GM23248 (cell line): ENCODE measurements at regions not wholly inside any gene's neighbourhood (a gene's known extent, or its start where the extent isn't known, plus 50 kb on each side); places are given as distances from the start of the nearest gene placed in this dataset.

Experiments
- EZH2 ChIP-seq: fragments of 200-600 bp; sonication (generic); IDR thresholded peaks from 2 replicates; pipeline ENCODE4 v1.6.1; 2018; ENCODE audit warnings: antibody characterized with exemption, mild to moderate bottlenecking; ENCODE audit not compliant: insufficient read depth, poor library complexity, severe bottlenecking
- EZH2phosphoT487 ChIP-seq: fragments of 200-600 bp; sonication (generic); IDR thresholded peaks from 2 replicates; pipeline ENCODE4 v1.6.1; 2018; ENCODE audit warnings: antibody characterized with exemption, moderate library complexity, mild to moderate bottlenecking, low read depth; ENCODE audit not compliant: insufficient read depth

- TF ChIP-seq EZH2 (no peak), EZH2phosphoT487 (no peak)
These were observed 1775.7 kb downstream of the PCDH9 start for GRCh38 chr13:65454403-65454802.
